ENCODE measurements at regions not wholly inside any gene's neighbourhood (a gene's known extent, or its start where the extent isn't known, plus 50 kb on each side); places are given as distances from the start of the nearest gene placed in this dataset.

- no peak for DNase-seq (ENCODE audit: low read depth)
- H3K4me3 ChIP-seq (ENCODE audit: low read depth, low read length) = no peak overlapping the region
- TF ChIP-seq CTCF (IDR thresholded peaks at IDR 0.05; ENCODE audit: insufficient read depth, low read depth, low read length, missing control alignments) = no peak
Observed at GRCh38 chr3:148021381-148021780, 612.2 kb downstream of the ZIC1 start.

GRCh38 chr3:148023994-148024393, 614.8 kb downstream of the ZIC1 start:
- TF ChIP-seq CTCF (IDR thresholded peaks at IDR 0.05; ENCODE audit: insufficient read depth, low read depth, low read length, missing control alignments) = no peak
- DNase-seq (ENCODE audit: low read depth) = no peak
- no peak overlapping the region for H3K4me3 ChIP-seq (ENCODE audit: low read depth, low read length)

- DNase-seq (ENCODE audit: low read depth) = peak; percentile 8
- H3K4me3 ChIP-seq (ENCODE audit: low read depth, low read length) = no peak overlapping the region
- no peak for TF ChIP-seq CTCF (IDR thresholded peaks at IDR 0.05; ENCODE audit: insufficient read depth, low read depth, low read length, missing control alignments)
Observed at GRCh38 chr3:148026009-148026588, 616.9 kb downstream of the ZIC1 start.

GRCh38 chr3:148030975-148031374, 621.8 kb downstream of the ZIC1 start:
- no peak for DNase-seq (ENCODE audit: low read depth)
- no peak for TF ChIP-seq CTCF (IDR thresholded peaks at IDR 0.05; ENCODE audit: insufficient read depth, low read depth, low read length, missing control alignments)
- no peak overlapping the region for H3K4me3 ChIP-seq (ENCODE audit: low read depth, low read length)

- no peak overlapping the region for H3K4me3 ChIP-seq (ENCODE audit: low read depth, low read length)
- no peak for DNase-seq (ENCODE audit: low read depth)
- no peak for TF ChIP-seq CTCF (IDR thresholded peaks at IDR 0.05; ENCODE audit: insufficient read depth, low read depth, low read length, missing control alignments)
Observed at GRCh38 chr3:148034353-148034752, 625.2 kb downstream of the ZIC1 start.

- no peak for TF ChIP-seq CTCF (IDR thresholded peaks at IDR 0.05; ENCODE audit: insufficient read depth, low read depth, low read length, missing control alignments)
- no peak for DNase-seq (ENCODE audit: low read depth)
Observed at GRCh38 chr3:148036331-148036876, 627.2 kb downstream of the ZIC1 start.

More at GRCh38 chr3:148036331-148036876, 627.2 kb downstream of the ZIC1 start:
- H3K4me3 ChIP-seq (ENCODE audit: low read depth, low read length) = no peak overlapping the region

Measured in GM12865 (cell line).